A549 (cell line): ENCODE measurements at regions not wholly inside any gene's neighbourhood (a gene's known extent, or its start where the extent isn't known, plus 50 kb on each side); places are given as distances from the start of the nearest gene placed in this dataset.
"Not testable (repeated sequence)": the region's sequence is repeated elsewhere in the genome, so short reads cannot be mapped to it uniquely, and the experiment has no call there.

Experiments used
- ATAC-seq, 2 experiments: fragments of 200-7000 bp in 1 of 2; fragments of >200 bp in 1 of 2; cut with Nextera tagmentation in 1 of 2; cut with Tn5 transposase in 1 of 2; 3 replicates each; pipeline versions ENCODE4 v1.8.0 to v1.9.1; 2018 to 2020; ENCODE audit warnings: mild to moderate bottlenecking in 1 of 2, moderate library complexity in 1 of 2
- CTCF ChIA-PET: fragments of 300-600 bp; sonication (Branson Sonifier 250); formaldehyde crosslinking; extraction: SDS; loops from one replicate; lab custom pipeline; 2021; ENCODE audit warnings: antibody characterized with exemption, inconsistent platforms; lab: Yijun Ruan, JAX
- POLR2A ChIA-PET: fragments of 350-600 bp; formaldehyde crosslinking; extraction: SDS; loops from one replicate; lab custom pipeline; 2021; ENCODE audit warnings: antibody characterized with exemption, inconsistent platforms; lab: Yijun Ruan, JAX
- DNase-seq, 2 experiments: peaks; one replicate each; pipeline versions ENCODE4 v3.0.0 to v3.0.0-alpha.2; 2011 to 2016; ENCODE audit warnings: low read depth in 1 of 2, low spot score in 1 of 2
- FAIRE-seq: peaks from 2 replicates; lab custom pipeline; 2011; peaks lifted over from hg19 to GRCh38; lab: Jason Lieb, UNC
- H3K27ac ChIP-seq, 2 experiments: fragments of >200 bp; sonication (Bioruptor Twin); formaldehyde crosslinking; 3 replicates each; pipeline ENCODE4 v1.5.1; 2016 to 2017
- H3K4me1 ChIP-seq: fragments of >200 bp; sonication (Bioruptor Twin); formaldehyde crosslinking; 3 replicates; pipeline ENCODE4 v1.6.1; 2016
- H3K4me2 ChIP-seq: fragments of >200 bp; sonication (Bioruptor Twin); formaldehyde crosslinking; 3 replicates; pipeline ENCODE4 v1.6.1; 2016
- H3K4me3 ChIP-seq: fragments of >200 bp; sonication (Bioruptor Twin); formaldehyde crosslinking; 3 replicates; pipeline ENCODE4 v1.5.1; 2016
- H3K9me3 ChIP-seq: fragments of >200 bp; sonication (Bioruptor Twin); formaldehyde crosslinking; 3 replicates; pipeline ENCODE4 v1.6.1; 2016
- WGBS: methylation state at CpG from one replicate; pipeline ENCODE4 v1.1.6; 2017; ENCODE audit errors: missing lambda C conversion rate; 5-methylcytosine and 5-hydroxymethylcytosine counted together

- DNase-seq, H3K27ac ChIP-seq, POLR2A ChIA-PET, H3K4me1 ChIP-seq, H3K9me3 ChIP-seq, CTCF ChIA-PET, H3K4me3 ChIP-seq, ATAC-seq, H3K4me2 ChIP-seq, FAIRE-seq: not testable (repeated sequence)
- 97% methylated on average over 3 of the region's 3 CpGs for WGBS
Measured at GRCh38 chr1:234795007-234795406, 185.0 kb upstream of the IRF2BP2 start.

- POLR2A ChIA-PET, H3K4me3 ChIP-seq, H3K4me1 ChIP-seq, DNase-seq, ATAC-seq, H3K4me2 ChIP-seq, H3K9me3 ChIP-seq, H3K27ac ChIP-seq, FAIRE-seq, CTCF ChIA-PET: not testable (repeated sequence)
- 63% methylated on average over 2 of the region's 4 CpGs for WGBS
Measured at GRCh38 chr1:234794452-234794851, 184.5 kb upstream of the IRF2BP2 start.

GRCh38 chr1:234793924-234794323, 183.9 kb upstream of the IRF2BP2 start:
- DNase-seq, H3K4me2 ChIP-seq, ATAC-seq, H3K9me3 ChIP-seq, POLR2A ChIA-PET, FAIRE-seq, H3K4me3 ChIP-seq, H3K27ac ChIP-seq, CTCF ChIA-PET, H3K4me1 ChIP-seq: not testable (repeated sequence)
- WGBS, result 71% methylated on average over 3 of the region's 5 CpGs

- DNase-seq, POLR2A ChIA-PET, FAIRE-seq, H3K4me2 ChIP-seq, H3K4me3 ChIP-seq, H3K27ac ChIP-seq, H3K4me1 ChIP-seq, H3K9me3 ChIP-seq, CTCF ChIA-PET: not testable (repeated sequence)
- 68% methylated on average over 4 of the region's 4 CpGs for WGBS
- peak; percentile 42 to 50; a peak in 4 of 6 replicates for ATAC-seq
Measured at GRCh38 chr1:234792221-234792864, 182.4 kb upstream of the IRF2BP2 start.

GRCh38 chr1:234791615-234792014, 181.6 kb upstream of the IRF2BP2 start:
- H3K9me3 ChIP-seq, FAIRE-seq, POLR2A ChIA-PET, H3K4me1 ChIP-seq, H3K4me2 ChIP-seq, H3K4me3 ChIP-seq, CTCF ChIA-PET, DNase-seq, ATAC-seq, H3K27ac ChIP-seq: not testable (repeated sequence)
- WGBS, result 67% methylated on average over 1 of the region's 3 CpGs

GRCh38 chr1:234790333-234790732, 180.4 kb upstream of the IRF2BP2 start:
- H3K4me1 ChIP-seq, H3K4me2 ChIP-seq, DNase-seq, ATAC-seq, FAIRE-seq, POLR2A ChIA-PET, H3K9me3 ChIP-seq, H3K27ac ChIP-seq, H3K4me3 ChIP-seq, CTCF ChIA-PET: not testable (repeated sequence)
- WGBS, result 100% methylated on average over 1 of the region's 1 CpG

GRCh38 chr1:234787011-234787584, 177.1 kb upstream of the IRF2BP2 start:
- H3K9me3 ChIP-seq, H3K4me3 ChIP-seq, H3K27ac ChIP-seq, POLR2A ChIA-PET, H3K4me2 ChIP-seq, H3K4me1 ChIP-seq, ATAC-seq, CTCF ChIA-PET, FAIRE-seq, DNase-seq: not testable (repeated sequence)
- WGBS, result 79% methylated on average over 6 of the region's 8 CpGs

GRCh38 chr1:234785922-234786321, 175.9 kb upstream of the IRF2BP2 start:
- POLR2A ChIA-PET, H3K4me3 ChIP-seq, H3K9me3 ChIP-seq, FAIRE-seq, H3K4me1 ChIP-seq, CTCF ChIA-PET, DNase-seq, H3K27ac ChIP-seq, ATAC-seq, H3K4me2 ChIP-seq: not testable (repeated sequence)
- WGBS, result 100% methylated on average over 2 of the region's 8 CpGs

GRCh38 chr1:234785471-234785919, 175.5 kb upstream of the IRF2BP2 start:
- not testable (repeated sequence) for H3K4me2 ChIP-seq

GRCh38 chr1:234784108-234784507, 174.1 kb upstream of the IRF2BP2 start:
- FAIRE-seq, CTCF ChIA-PET, H3K4me3 ChIP-seq, H3K27ac ChIP-seq, H3K4me1 ChIP-seq, DNase-seq, H3K9me3 ChIP-seq, ATAC-seq, H3K4me2 ChIP-seq, POLR2A ChIA-PET: not testable (repeated sequence)
- 78% methylated on average over 2 of the region's 2 CpGs for WGBS

More at GRCh38 chr1:234785471-234785919, 175.5 kb upstream of the IRF2BP2 start:
- H3K27ac ChIP-seq, DNase-seq, H3K9me3 ChIP-seq, FAIRE-seq, H3K4me1 ChIP-seq, H3K4me3 ChIP-seq, CTCF ChIA-PET, POLR2A ChIA-PET, ATAC-seq: not testable (repeated sequence)
- WGBS, result 86% methylated on average over 9 of the region's 9 CpGs
